DMS 273 (cell line): ENCODE measurements at regions not wholly inside any gene's neighbourhood (a gene's known extent, or its start where the extent isn't known, plus 50 kb on each side); places are given as distances from the start of the nearest gene placed in this dataset.

Source experiments
- DNase-seq: peaks from one replicate; lab custom pipeline; 2025; ENCODE audit not compliant: unreplicated experiment; lab: John Stamatoyannopoulos, UW

GRCh38 chr12:105942281-105942680, 196.5 kb downstream of the NUAK1 start:
- DNase-seq: no peak

DNA sequence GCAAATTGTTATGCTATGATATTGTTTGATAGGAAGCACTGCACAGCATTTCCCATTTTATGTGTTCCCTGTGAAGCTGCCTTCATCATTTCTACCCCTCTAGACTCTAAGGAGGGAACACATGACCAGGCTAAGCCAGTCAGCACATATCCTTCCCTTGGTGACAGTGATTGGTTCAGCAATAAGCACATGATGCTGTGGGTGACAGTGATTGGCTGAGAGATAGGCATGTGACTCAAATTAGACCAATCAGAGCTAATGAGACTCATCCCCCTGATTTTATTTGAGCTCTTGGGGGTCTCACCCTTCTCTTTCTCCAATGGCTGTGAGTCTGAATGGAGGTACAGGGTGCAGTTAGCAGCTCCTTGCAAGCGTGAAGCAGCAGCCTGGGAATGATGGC, 195.2 kb downstream of the NUAK1 start:
- DNase-seq: no peak

- no peak for DNase-seq
These were observed 194.1 kb downstream of the NUAK1 start for GRCh38 chr12:105944628-105945027.

DNA sequence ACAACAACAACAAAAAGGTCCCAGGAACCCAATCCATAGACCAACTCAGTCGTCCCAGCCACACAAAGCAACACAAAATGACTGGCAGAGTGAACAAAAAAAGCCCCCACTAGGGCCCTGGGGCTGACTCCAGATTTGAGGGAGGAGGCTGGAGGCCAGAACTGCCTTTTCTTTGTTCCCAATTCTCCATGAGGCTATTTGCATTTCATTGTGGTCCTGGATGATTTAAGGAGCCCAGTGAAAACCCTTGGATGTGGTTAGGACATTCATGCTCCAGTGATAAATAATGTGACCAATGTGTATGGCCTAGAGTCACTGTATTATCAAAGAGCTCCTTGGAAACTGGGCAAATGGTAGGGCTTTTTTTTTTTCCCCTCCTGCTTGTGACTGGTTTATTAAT, 192.9 kb downstream of the NUAK1 start:
- DNase-seq: no peak

- no peak for DNase-seq
These were observed 192.3 kb downstream of the NUAK1 start for GRCh38 chr12:105946493-105946901.

- DNase-seq: no peak
These were observed 190.8 kb downstream of the NUAK1 start for GRCh38 chr12:105947906-105948305.

DNA sequence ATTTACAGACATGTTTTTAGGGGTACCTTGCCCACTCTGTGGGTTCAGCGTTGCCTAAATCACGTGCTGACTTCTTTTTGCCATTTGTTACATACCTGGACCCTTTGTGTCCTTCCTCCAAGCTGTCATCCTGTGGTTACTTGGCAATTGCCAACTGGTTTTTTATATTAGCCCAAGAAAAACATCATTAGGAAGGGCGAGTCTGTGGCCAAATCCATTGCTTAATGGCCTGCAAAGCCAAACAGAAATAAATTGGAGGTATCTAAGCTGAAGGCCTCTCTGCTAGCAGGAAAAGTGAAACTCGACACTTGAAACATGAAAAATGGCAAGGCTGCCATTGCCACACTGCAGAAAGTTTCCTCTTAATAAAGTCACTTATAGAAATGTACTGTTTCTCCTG, 190.4 kb downstream of the NUAK1 start:
- DNase-seq: no peak

DNA sequence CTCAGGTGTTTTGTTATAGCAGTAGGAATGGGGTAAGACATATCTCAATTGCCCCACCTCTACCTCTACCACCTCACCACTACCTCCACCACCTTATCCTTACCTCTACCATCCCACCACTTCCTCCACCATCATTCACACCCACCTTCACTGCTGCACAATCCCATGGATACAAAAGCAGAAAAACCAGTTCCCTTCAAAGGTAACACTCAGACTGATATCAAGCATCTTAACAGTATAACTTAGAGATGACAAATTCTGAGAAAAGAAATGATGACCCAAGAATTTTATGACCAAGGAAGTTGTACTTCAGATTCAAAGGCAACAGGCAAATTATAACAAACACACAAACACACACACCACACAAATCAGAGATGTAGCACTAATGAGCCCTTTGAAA, 189.4 kb downstream of the NUAK1 start:
- DNase-seq: no peak

GRCh38 chr12:105951732-105952131, 187.0 kb downstream of the NUAK1 start:
- no peak for DNase-seq

GRCh38 chr12:105954951-105955931, 183.5 kb downstream of the NUAK1 start:
- no peak for DNase-seq

DNA sequence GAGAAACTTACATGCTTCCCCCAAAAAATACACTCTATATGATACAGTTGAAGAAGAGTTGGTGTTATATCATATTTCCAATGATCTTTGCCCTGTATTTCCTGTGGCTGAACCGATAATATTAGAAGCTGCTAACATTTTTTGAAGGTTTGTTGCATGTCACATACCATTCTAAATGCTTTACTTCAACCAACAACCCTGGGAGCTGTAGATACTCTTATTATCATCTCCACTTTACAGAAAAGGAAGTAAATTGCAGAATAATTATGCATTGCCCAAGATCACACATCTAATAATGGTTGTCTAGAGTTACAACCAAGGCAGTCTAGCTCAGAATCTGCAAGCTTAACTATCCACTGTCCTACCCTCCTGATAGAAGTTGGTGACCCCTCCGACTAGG, 182.8 kb downstream of the NUAK1 start:
- no peak for DNase-seq

GRCh38 chr12:105956662-105957457, 181.9 kb downstream of the NUAK1 start:
- no peak for DNase-seq

GRCh38 chr12:105960319-105961083, 178.3 kb downstream of the NUAK1 start:
- DNase-seq: no peak

- no peak for DNase-seq
These were observed 176.7 kb downstream of the NUAK1 start for GRCh38 chr12:105961821-105962671.

DNA sequence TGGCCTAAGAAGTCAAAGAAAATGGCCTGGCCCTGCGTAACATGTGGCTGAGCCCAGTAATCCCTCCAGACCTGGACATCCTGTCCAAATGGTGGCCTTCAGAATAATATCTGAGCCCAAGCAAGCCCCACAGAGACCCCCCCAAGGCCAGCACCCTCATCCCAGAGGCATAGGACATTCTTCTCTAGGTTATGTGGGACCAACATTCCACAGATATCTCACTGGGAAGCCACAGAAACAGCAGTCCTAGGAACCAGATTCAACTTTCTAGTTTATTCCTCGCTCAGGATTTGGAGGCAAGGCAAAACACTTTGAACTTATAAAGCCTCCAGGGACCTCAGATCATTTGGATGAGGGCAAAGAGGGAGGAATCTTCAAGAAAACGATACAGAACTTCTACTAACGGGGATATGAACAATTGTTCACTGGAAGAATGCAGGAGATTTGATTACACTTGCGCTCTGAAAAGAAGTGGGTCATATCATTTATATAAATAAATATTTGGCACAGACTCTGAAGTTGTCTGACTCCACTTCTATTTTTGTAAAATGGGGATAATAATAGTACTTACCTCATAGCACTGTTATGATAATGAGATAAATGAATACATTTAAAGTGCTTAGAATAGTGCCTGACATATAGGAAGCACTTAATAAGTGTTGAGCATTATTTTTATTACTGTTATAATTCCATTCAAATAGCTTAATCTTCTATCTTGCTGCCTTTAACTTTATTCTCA, 171.5 kb downstream of the NUAK1 start:
- DNase-seq: no peak

- no peak for DNase-seq
These were observed 170.7 kb downstream of the NUAK1 start for GRCh38 chr12:105968025-105968424.

DNA sequence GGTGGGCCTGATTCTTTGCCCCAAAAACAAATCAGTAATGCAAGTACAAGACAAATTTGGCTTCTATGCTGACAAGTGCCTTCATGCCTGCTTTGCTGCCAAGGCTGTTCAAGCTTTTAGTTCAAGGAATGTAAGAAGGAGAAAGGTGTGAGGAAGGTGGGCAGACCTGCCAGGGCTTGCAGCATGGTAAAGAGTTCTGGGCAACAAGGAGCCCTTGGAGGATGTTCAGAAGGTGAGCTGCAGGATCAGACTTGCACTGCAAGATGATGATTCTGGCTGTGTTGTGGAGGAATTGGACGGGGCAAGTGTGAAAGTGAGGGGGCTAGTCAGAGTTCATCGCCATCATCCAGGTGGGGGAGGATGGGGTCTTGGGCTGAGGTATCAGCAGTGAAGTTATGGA, 167.9 kb downstream of the NUAK1 start:
- DNase-seq: no peak

- no peak for DNase-seq
These were observed 164.0 kb downstream of the NUAK1 start for GRCh38 chr12:105974738-105975137.

- DNase-seq: no peak
These were observed 163.4 kb downstream of the NUAK1 start for GRCh38 chr12:105975351-105975750.

- DNase-seq: no peak
These were observed 161.5 kb downstream of the NUAK1 start for GRCh38 chr12:105977236-105977635.
